SK-MEL-5 (cell line): ENCODE measurements at regions not wholly inside any gene's neighbourhood (a gene's known extent, or its start where the extent isn't known, plus 50 kb on each side); places are given as distances from the start of the nearest gene placed in this dataset.
"Not testable (repeated sequence)": the region's sequence is repeated elsewhere in the genome, so short reads cannot be mapped to it uniquely, and the experiment has no call there.

Experiments used
- DNase-seq: peaks from one replicate; pipeline ENCODE4 v3.0.0-alpha.2; 2016; ENCODE audit warnings: low read depth, low spot score
- in situ Hi-C: cut with HindIII; loops from 2 replicates; pipeline ENCODE4 v1.10.0; 2016; ENCODE audit warnings: low sequenced_read_pairs, high pct_unique_total_duplicates, low pct_unique_long_range_greater_than_20kb

GRCh38 chr7:106450716-106451115 lies 165.9 kb upstream of the NAMPT start:
- no peak for DNase-seq
- in situ Hi-C loops = no loop called here

- DNase-seq = no peak
- in situ Hi-C loops = no loop called here
Measured at GRCh38 chr7:106448992-106449859, 164.4 kb upstream of the NAMPT start.

DNA sequence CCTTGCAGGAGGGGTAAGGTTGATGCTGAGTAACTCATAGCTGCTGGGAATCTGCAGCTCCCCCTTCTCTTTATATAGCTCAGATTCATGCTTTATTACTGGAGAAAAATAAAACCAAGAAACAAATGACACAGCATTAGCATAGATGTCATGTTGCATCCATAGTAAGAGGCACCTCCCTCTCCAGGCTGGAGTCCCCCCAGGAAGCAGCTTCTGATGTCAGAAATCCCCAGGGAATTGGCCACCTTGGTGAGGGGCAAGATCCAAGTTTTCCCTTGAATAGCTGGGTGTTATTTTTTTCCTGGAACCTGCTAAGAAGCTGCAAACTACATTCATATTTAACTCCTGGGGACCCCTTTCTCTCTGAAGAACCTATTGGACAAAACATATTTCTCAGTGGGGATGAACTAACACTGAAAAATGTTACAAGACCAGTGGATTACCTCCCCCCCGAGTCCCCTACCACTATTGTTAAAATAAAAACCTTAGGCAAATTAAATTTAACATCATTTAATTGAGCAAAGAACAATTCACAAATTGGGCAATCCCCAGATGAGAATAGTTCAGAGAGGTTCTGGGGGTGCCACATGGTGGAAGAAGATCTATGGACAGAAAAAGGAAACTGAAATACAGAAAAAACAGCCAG lies 163.7 kb upstream of the NAMPT start:
- in situ Hi-C loops = no loop called here
- DNase-seq = no peak

DNA sequence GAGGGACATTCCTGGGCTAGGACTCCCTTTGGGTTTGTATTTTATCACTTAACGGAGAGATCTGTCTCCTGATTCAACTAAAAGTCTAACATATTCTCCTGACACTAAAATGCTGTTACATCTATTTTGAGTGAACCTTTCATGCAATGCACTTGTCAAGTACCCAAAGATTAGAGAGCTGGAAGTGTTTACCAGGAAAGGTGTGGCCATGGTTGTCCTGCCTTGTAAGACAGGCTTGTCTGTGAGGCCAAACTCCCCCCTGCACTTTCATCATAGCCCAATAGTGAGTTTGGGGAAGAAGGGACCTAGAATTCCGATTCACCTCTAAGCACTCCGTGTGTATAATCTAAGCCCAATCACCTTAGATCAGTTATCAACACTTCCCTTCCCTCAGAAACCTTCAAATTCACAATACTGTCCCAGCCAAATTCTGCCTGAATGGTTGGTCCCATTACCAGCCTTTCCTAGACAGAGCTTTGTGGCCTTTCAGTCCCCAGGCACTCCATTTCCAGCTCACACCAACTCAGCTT lies 162.6 kb upstream of the NAMPT start:
- no peak for DNase-seq

GRCh38 chr7:106445366-106445765 lies 160.6 kb upstream of the NAMPT start:
- DNase-seq, in situ Hi-C loops: not testable (repeated sequence)

More for the DNA sequence above, 162.6 kb upstream of the NAMPT start:
- in situ Hi-C loops = no loop called here

GRCh38 chr7:106444068-106444655 lies 159.4 kb upstream of the NAMPT start:
- no peak for DNase-seq
- in situ Hi-C loops = no loop called here

DNA sequence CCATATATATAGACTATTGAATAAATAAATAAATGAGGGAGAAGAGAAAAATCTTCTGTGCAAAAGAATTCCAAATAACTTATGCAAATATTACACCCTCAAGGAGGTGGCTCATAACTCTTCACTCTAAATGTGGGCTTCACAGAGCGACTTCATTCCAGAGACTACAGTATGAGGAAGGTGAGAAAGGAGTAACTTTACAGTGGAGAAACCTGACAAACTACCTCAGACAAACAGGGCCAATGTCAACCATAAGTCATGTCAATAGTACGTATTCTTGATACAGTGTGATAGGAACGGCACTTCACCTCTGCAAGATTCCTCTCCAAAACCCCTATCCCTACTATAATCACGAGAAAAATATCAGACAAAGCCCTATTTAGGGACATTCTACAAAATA lies 158.4 kb upstream of the NAMPT start:
- in situ Hi-C loops = no loop called here
- DNase-seq = no peak

DNA sequence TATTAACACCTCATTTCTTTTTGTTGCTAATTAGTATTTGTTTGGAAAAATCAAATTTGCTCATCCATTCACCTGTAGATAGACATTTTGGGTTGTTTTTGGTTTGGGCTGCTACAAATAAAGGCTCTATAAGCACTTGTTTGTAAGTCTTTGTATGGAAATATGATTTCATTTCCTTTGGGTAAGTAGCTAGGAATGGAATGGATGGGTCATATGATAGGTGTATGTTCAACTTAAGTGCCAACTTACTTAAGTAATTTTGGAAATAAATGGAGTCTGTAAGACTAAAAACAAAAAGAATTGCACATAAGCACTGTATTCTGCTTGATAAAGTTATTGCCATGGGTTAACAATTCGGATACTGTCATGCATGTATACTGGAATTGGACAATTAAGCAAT lies 157.7 kb upstream of the NAMPT start:
- in situ Hi-C loops = no loop called here
- no peak for DNase-seq

- DNase-seq, in situ Hi-C loops: not testable (repeated sequence)
Measured at GRCh38 chr7:106441343-106441742, 156.6 kb upstream of the NAMPT start.

- in situ Hi-C loops, DNase-seq: not testable (repeated sequence)
Measured at GRCh38 chr7:106436933-106437332, 152.2 kb upstream of the NAMPT start.

DNA sequence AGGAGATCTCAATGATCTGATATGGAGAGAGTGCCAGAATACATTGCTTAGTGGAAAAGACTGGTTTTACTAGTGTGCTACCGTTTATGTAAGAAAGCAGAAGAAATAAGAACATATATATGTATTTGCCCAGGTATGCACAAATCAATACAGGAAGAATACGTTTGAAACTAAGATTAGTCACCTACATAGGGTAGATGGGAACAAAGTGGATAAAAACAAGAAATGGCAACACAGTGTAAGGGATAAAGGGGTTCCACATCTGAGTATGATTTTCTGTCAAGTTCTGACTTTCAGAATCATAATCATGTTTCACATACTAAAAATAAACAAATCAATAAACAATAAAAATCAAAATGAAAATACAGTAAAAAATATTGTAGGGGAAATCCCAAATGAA lies 148.6 kb upstream of the NAMPT start:
- no peak for DNase-seq
- in situ Hi-C loops = no loop called here

- in situ Hi-C loops = no loop called here
- DNase-seq = no peak
Measured at GRCh38 chr7:106430535-106431455, 146.0 kb upstream of the NAMPT start.

DNA sequence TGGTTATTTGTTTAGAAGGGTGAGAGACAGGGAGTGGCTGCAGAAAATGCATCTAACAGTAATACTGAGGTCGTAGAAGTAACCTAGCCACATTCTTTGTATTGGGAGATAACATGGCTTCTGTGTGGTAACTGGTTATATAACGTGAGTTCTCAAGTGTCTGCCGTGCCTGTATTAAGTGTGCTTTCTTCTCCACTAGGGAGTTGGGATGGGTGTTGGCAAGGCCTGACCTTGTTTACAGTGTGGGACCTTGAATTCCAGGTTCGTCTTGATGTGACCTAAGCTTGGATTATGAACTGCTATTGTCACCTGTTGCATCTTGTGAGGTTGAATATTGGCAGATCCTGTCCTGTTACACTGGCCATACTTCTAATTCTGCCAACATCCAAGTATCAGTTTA lies 145.3 kb upstream of the NAMPT start:
- in situ Hi-C loops = no loop called here
- no peak for DNase-seq

DNA sequence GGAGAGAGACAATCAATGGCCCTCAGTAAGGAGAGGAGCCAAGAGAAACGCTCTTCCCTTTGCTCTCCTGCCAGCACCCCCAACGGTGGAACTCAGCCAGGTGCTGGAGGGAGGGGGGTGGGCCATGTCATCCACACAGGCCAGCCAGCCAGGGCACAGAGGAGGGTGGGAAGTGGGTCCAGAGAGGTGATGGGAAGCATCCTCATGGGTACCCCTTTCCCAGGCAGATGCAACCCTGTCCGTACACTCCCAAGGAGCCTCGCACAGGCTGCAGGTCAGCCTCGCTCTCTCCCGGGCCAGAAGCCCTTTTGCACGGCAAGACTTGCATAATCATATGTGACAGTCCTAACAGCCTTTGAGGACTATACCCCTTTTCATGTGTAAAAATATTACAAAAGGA lies 142.0 kb upstream of the NAMPT start:
- in situ Hi-C loops = no loop called here
- no peak for DNase-seq

DNA sequence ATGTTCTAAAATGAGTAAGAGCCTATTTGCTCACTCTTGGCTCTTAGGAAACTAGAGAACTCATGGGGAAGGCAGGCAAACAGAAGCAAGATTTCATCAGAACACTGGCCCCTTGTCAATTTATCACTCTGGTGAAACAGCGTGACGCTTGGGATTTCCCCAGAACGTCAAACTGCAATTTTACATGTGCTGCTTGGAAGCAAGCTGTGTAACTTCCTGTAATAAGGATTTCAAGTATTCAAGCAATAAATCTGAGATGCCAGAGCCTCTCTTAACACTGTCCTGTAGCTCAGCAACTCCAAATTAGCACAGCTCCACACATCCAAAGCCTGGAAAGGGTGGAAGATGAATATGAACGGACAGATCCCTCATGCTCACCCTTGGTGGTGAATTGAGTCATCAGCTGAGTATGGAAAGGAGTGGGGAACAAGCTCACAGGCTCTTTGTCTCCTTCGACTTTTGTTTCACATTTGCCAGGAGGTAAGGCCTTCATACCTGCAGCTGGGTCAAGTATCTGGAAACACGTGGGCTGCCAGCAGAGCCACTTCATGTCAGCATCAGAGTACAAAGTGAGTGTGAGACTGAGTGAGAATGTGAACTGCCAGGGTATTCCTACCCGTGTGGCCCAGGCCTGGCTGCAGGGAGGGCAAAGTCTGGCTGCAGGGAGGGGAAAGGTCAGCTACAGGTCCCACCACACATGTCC lies 140.4 kb upstream of the NAMPT start:
- peak; percentile 99 for DNase-seq
- in situ Hi-C loops = no loop called here

DNA sequence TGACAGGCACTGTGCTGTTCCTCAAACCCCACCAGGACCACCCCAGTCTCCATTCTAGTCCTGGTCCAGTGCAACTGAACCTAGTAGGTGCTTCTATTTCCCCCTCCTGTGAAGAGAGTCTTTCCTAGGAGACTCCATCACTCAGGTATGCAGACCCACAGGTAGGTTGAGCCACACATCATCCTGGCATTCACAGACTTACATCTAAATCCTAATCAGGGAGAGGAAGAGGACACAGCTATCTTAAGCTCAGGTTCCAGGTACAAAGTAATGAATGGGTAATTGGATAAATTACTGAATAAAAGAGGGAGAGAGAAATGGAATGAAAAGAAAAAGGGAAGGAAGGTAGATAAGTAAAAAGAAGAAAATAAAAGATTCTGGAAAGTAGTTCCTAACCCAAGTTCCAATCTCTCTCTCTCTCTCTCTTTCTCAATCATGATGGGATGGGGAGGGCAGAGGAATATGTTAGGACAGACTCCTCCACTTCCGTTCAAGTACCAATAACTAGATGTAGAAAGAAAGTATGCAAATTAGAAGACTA lies 139.8 kb upstream of the NAMPT start:
- in situ Hi-C loops = no loop called here
- DNase-seq = no peak
